PC-9 (cell line): ENCODE measurements at regions not wholly inside any gene's neighbourhood (a gene's known extent, or its start where the extent isn't known, plus 50 kb on each side); places are given as distances from the start of the nearest gene placed in this dataset.

Experiments used
- BruUV-seq: library from RNA; stranded (reverse); fragments of 400-500 nt; replicated peaks from 2 replicates; lab custom pipeline; 2021; lab: Mats Ljungman, UMichigan
- CTCF ChIA-PET: fragments of 300-600 bp; sonication (Branson Sonifier 250); formaldehyde crosslinking; loops from one replicate; lab custom pipeline; 2022; ENCODE audit warnings: antibody characterized with exemption; lab: Charles Lee
- POLR2A ChIA-PET: fragments of 300-600 bp; sonication (Branson Sonifier 250); formaldehyde crosslinking; loops from one replicate; lab custom pipeline; 2022; ENCODE audit warnings: antibody characterized with exemption; ENCODE audit not compliant: unreplicated experiment; lab: Charles Lee
- DNase-seq, 2 experiments: peaks; one replicate each; pipeline versions ENCODE4 v3.0.0 to v3.0.0-alpha.2; 2015 to 2022; ENCODE audit warnings: mixed read lengths in 1 of 2
- H2AFZ ChIP-seq: fragments of 200-600 bp; sonication (generic); 2 replicates; pipeline ENCODE4 v1.8.1; 2017; ENCODE audit warnings: antibody characterized with exemption
- H3F3A ChIP-seq: fragments of 200-600 bp; sonication (generic); 2 replicates; pipeline ENCODE4 v1.8.1; 2017; ENCODE audit warnings: antibody characterized with exemption, mild to moderate bottlenecking, low read depth; ENCODE audit not compliant: insufficient read depth
- H3K27ac ChIP-seq: fragments of 200-600 bp; sonication (generic); 2 replicates; pipeline ENCODE4 v1.6.1; 2016; ENCODE audit warnings: mixed run types
- H3K27me3 ChIP-seq: fragments of 200-600 bp; sonication (generic); 2 replicates; pipeline ENCODE4 v1.6.1; 2016; ENCODE audit warnings: low read depth, mixed run types; ENCODE audit not compliant: insufficient read depth
- H3K36me3 ChIP-seq: fragments of 200-600 bp; sonication (generic); 2 replicates; pipeline ENCODE4 v1.6.1; 2016; ENCODE audit warnings: low read depth, mixed run types
- H3K4me1 ChIP-seq: fragments of 200-600 bp; sonication (generic); replicated peaks from 2 replicates; pipeline ENCODE4 v1.6.1; 2016; ENCODE audit warnings: mixed run types; ENCODE audit not compliant: insufficient read depth
- H3K4me2 ChIP-seq: fragments of 200-600 bp; sonication (generic); 2 replicates; pipeline ENCODE4 v1.6.1; 2017; ENCODE audit warnings: mixed run types
- H3K4me3 ChIP-seq: fragments of 200-600 bp; sonication (generic); 2 replicates; pipeline ENCODE4 v1.6.1; 2016; ENCODE audit warnings: mixed run types
- H3K79me2 ChIP-seq: fragments of 200-600 bp; sonication (generic); 2 replicates; pipeline ENCODE4 v1.6.1; 2017; ENCODE audit warnings: low read depth, mixed run types
- H3K9me2 ChIP-seq: fragments of 200-600 bp; sonication (generic); 2 replicates; pipeline ENCODE4 v1.8.1; 2017; ENCODE audit warnings: mild to moderate bottlenecking; ENCODE audit not compliant: insufficient read depth
- H3K9me3 ChIP-seq: fragments of 200-600 bp; sonication (generic); 2 replicates; pipeline ENCODE4 v1.8.1; 2016; ENCODE audit warnings: low read depth; ENCODE audit not compliant: insufficient read depth
- H4K20me1 ChIP-seq: fragments of 200-600 bp; sonication (generic); 2 replicates; pipeline ENCODE4 v1.8.1; 2017; ENCODE audit not compliant: insufficient read depth
- EZH2 ChIP-seq: fragments of 200-600 bp; sonication (generic); IDR thresholded peaks from 2 replicates; pipeline ENCODE4 v1.8.0; 2017; ENCODE audit warnings: antibody characterized with exemption, low read depth
- intact Hi-C: fragments of 100-400 bp; cut with micrococcal nuclease; formaldehyde crosslinking; loops from one replicate; pipeline ENCODE4 v1.10.0; 2022; ENCODE audit not compliant: unreplicated experiment
- TF ChIP-seq, protein P1 (sequence below): fragments of 200-600 bp; sonication (generic); conservative IDR thresholded peaks from 2 replicates; pipeline ENCODE4 v1.6.1; 2017; ENCODE audit warnings: mixed run types, antibody characterized with exemption, mild to moderate bottlenecking, moderate library complexity

DNA sequence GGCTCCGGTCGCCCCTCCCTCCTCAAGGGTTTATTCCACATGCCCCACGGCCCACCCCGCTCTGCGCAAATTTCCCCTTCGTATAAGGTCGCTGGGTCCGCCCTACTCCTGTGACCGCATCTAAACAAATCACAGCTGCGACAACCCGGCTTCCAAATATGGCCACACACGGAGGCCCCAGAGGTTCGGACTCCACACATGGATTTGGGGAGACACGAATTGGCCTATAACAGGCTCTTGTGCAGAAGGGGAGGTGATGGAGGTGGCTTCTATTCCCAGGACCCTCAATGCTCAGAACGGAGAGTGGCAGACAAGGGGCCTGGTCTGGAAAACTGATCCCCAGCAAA is 90.1 kb downstream of the FOXL3 start:
- H4K20me1 ChIP-seq: no peaks in the 10 kb centered on the region
- H3K36me3 ChIP-seq: no peaks in the 10 kb centered on the region
- H3K4me1 ChIP-seq: no peaks in the 10 kb centered on the region
- no peak for DNase-seq
- TF ChIP-seq, protein P1, sequence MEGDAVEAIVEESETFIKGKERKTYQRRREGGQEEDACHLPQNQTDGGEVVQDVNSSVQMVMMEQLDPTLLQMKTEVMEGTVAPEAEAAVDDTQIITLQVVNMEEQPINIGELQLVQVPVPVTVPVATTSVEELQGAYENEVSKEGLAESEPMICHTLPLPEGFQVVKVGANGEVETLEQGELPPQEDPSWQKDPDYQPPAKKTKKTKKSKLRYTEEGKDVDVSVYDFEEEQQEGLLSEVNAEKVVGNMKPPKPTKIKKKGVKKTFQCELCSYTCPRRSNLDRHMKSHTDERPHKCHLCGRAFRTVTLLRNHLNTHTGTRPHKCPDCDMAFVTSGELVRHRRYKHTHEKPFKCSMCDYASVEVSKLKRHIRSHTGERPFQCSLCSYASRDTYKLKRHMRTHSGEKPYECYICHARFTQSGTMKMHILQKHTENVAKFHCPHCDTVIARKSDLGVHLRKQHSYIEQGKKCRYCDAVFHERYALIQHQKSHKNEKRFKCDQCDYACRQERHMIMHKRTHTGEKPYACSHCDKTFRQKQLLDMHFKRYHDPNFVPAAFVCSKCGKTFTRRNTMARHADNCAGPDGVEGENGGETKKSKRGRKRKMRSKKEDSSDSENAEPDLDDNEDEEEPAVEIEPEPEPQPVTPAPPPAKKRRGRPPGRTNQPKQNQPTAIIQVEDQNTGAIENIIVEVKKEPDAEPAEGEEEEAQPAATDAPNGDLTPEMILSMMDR: no peak
- TF ChIP-seq EZH2: no peak
- H3K4me3 ChIP-seq: no peak overlapping the region
- H3K79me2 ChIP-seq: no peaks in the 10 kb centered on the region
- H3K9me2 ChIP-seq: no peaks in the 10 kb centered on the region
- peaks cover 95% of the 10 kb centered on the region for H3K27me3 ChIP-seq
- POLR2A ChIA-PET: no interaction called here
- H3F3A ChIP-seq: no peaks in the 10 kb centered on the region
- H3K4me2 ChIP-seq: no peak overlapping the region
- no TSS peak for BruUV-seq
- CTCF ChIA-PET: no interaction called here
- H2AFZ ChIP-seq: no peak overlapping the region
- H3K27ac ChIP-seq: no peak overlapping the region
- intact Hi-C loops: no loop called here
- H3K9me3 ChIP-seq: peaks cover 9% of the 10 kb centered on the region

DNA sequence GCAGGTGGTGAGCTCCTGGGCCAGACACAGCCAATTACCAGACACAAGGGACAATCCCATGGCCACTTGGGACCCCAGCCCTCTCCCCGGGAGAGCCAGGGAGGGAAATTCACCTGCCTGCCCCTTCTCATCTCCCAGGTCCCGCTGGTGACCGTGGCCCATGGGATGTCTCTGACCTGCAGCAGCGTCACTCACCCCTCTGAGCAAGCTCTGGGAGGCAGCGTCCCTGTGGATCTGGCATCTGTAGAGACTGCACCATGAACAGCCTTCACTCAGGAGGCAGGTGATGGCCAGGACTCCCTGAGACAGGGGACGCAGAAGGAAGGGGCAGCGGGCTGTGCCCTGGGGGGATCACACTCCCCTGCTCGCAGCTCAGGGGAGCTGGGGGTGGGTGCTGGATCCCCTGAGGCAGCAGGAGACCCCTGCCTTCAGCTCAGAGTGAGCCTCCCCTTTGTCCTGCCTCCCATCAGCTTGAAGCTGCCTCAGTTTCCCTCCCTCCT is 90.8 kb downstream of the FOXL3 start:
- POLR2A ChIA-PET: no interaction called here
- Histone ChIP-seq H3K4me1 (no peaks in the 10 kb centered on the region), H4K20me1 (no peaks in the 10 kb centered on the region), H3K4me2 (no peak overlapping the region), H3K9me3 (peaks cover 9% of the 10 kb centered on the region), H3K4me3 (no peak overlapping the region), H3K9me2 (no peaks in the 10 kb centered on the region), H3F3A (no peaks in the 10 kb centered on the region), H2AFZ (no peak overlapping the region), H3K27me3 (peaks cover 95% of the 10 kb centered on the region), H3K27ac (no peak overlapping the region), H3K79me2 (no peaks in the 10 kb centered on the region), H3K36me3 (no peaks in the 10 kb centered on the region)
- DNase-seq: no peak
- BruUV-seq: no TSS peak
- TF ChIP-seq EZH2: no peak
- TF ChIP-seq, protein P1: no peak
- CTCF ChIA-PET: no interaction called here
- intact Hi-C loops: no loop called here

DNA sequence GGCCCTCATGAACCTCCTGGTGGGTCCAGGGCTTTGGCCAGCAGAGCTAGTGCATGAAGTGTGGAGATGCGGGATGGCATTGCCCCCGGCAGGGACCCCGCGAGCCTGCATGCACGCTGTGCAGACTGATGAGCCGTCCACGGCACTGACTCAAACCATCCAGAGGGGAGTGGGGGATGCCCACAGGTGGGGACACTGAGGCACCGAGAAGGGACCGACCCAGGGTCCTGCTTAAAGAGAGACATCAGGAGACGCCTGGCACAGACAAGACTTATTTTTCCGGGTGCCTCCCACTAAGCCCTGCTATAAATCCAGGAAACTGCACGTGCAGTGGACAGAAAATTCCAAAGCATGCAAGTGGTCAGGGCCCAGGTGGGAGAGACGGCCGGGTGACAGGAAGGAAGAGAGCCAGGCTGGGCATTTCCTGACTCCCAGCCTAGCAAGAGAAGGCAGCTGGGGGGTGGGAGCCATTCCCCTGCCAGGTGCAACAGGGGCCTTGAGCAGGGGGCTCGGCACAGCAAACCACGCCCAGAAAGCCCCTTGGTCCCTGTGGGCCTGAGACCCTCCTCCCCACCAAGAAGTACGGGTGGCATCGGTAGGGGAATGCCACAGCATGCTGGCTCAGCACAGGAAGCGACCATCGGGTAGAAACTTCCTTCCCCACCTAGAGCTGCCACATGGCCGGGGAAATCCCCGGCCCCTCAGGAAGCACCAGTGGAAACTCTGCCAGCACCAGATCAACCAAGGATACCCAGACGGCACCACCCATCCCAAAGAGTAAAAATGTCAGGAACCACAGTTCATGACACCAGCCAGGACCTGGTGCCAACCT is 91.5 kb downstream of the FOXL3 start:
- Histone ChIP-seq H3K9me2 (no peaks in the 10 kb centered on the region), H3F3A (no peaks in the 10 kb centered on the region), H3K36me3 (no peaks in the 10 kb centered on the region), H3K4me3 (no peak overlapping the region), H3K79me2 (no peaks in the 10 kb centered on the region), H4K20me1 (no peaks in the 10 kb centered on the region), H3K4me1 (no peaks in the 10 kb centered on the region), H3K27ac (no peak overlapping the region), H2AFZ (no peak overlapping the region), H3K9me3 (peaks cover 9% of the 10 kb centered on the region), H3K27me3 (peaks cover 95% of the 10 kb centered on the region), H3K4me2 (no peak overlapping the region)
- ChIA-PET CTCF (no interaction called here), POLR2A (no interaction called here)
- no TSS peak for BruUV-seq
- TF ChIP-seq, protein P1: no peak
- TF ChIP-seq EZH2: no peak
- intact Hi-C loops: no loop called here
- DNase-seq: no peak
